K562 (cell line): ENCODE measurements at regions not wholly inside any gene's neighbourhood (a gene's known extent, or its start where the extent isn't known, plus 50 kb on each side); places are given as distances from the start of the nearest gene placed in this dataset.

Experiments
- CAMTA2 ChIP-seq: fragments of 250-450 bp; sonication (Bioruptor Pico); conservative IDR thresholded peaks from 2 replicates; pipeline ENCODE4 v1.5.1; 2022
- CBFA2T3 ChIP-seq: fragments of 450-650 bp; IDR thresholded peaks from 2 replicates; pipeline ENCODE4 v1.6.1; 2017
- DMBX1 ChIP-seq: fragments of 250-450 bp; sonication (Bioruptor Pico); IDR thresholded peaks from 2 replicates; pipeline ENCODE4 v1.8.0; 2022; ENCODE audit warnings: inconsistent platforms, mild to moderate bottlenecking, moderate library complexity, borderline replicate concordance
- EHMT2 ChIP-seq: fragments of 450-650 bp; IDR thresholded peaks from 2 replicates; pipeline ENCODE4 v1.6.1; 2018; ENCODE audit warnings: antibody characterized with exemption
- EP300 ChIP-seq: IDR thresholded peaks from 2 replicates; pipeline ENCODE4 v1.6.1; 2012; ENCODE audit warnings: low read length, improper control_type of control experiment
- EP400 ChIP-seq: fragments of 450-650 bp; IDR thresholded peaks from 2 replicates; pipeline ENCODE4 v1.6.1; 2017; ENCODE audit warnings: antibody characterized with exemption, mild to moderate bottlenecking, moderate library complexity
- FOXA1 ChIP-seq: fragments of 450-650 bp; IDR thresholded peaks from 2 replicates; pipeline ENCODE4 v1.6.1; 2016; ENCODE audit warnings: mild to moderate bottlenecking, borderline replicate concordance
- NONO ChIP-seq, 2 experiments: fragments of 200-400 bp in 1 of 2; fragments of 450-650 bp in 1 of 2; formaldehyde crosslinking in 1 of 2; IDR thresholded peaks; 2 replicates each; pipeline ENCODE4 v1.6.1; 2017; ENCODE audit warnings: low read depth in 2 of 2, mild to moderate bottlenecking in 2 of 2, moderate library complexity in 2 of 2, low read length in 1 of 2
- PML ChIP-seq: IDR thresholded peaks from 2 replicates; pipeline ENCODE4 v1.6.1; 2012; ENCODE audit warnings: low read length, inconsistent platforms
- RBM14 ChIP-seq: fragments of 200-400 bp; formaldehyde crosslinking; IDR thresholded peaks from 2 replicates; pipeline ENCODE4 v1.6.1; 2018; ENCODE audit warnings: low read depth, mild to moderate bottlenecking, low read length, moderate library complexity, borderline replicate concordance; ENCODE audit not compliant: insufficient read depth
- ZNF12 ChIP-seq: sonication (generic); formaldehyde crosslinking; IDR thresholded peaks from 2 replicates; pipeline ENCODE4 v1.4.0; 2020; ENCODE audit warnings: mild to moderate bottlenecking, missing genetic modification reagents
- ZNF165 ChIP-seq: fragments of 250-450 bp; sonication (Bioruptor Pico); IDR thresholded peaks from 2 replicates; pipeline ENCODE4 v1.4.0; 2020; ENCODE audit warnings: borderline replicate concordance
- TF ChIP-seq, protein P1 (sequence below): sonication (generic); formaldehyde crosslinking; IDR thresholded peaks from 2 replicates; pipeline ENCODE4 v1.8.1; 2023; ENCODE audit warnings: mild to moderate bottlenecking, missing genetic modification reagents
- TF ChIP-seq, protein P2 (sequence below): IDR thresholded peaks from 2 replicates; pipeline ENCODE4 v1.6.1; 2016; ENCODE audit warnings: missing genetic modification characterization, missing compliant biosample characterization

- no peak for TF ChIP-seq NONO (IDR thresholded peaks at IDR 0.05; ENCODE audit: low read depth in 2 of 2, low read length in 1 of 2)
- TF ChIP-seq, protein P1, sequence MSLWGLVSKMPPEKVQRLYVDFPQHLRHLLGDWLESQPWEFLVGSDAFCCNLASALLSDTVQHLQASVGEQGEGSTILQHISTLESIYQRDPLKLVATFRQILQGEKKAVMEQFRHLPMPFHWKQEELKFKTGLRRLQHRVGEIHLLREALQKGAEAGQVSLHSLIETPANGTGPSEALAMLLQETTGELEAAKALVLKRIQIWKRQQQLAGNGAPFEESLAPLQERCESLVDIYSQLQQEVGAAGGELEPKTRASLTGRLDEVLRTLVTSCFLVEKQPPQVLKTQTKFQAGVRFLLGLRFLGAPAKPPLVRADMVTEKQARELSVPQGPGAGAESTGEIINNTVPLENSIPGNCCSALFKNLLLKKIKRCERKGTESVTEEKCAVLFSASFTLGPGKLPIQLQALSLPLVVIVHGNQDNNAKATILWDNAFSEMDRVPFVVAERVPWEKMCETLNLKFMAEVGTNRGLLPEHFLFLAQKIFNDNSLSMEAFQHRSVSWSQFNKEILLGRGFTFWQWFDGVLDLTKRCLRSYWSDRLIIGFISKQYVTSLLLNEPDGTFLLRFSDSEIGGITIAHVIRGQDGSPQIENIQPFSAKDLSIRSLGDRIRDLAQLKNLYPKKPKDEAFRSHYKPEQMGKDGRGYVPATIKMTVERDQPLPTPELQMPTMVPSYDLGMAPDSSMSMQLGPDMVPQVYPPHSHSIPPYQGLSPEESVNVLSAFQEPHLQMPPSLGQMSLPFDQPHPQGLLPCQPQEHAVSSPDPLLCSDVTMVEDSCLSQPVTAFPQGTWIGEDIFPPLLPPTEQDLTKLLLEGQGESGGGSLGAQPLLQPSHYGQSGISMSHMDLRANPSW (CRISPR knock-in tag), result no peak
- TF ChIP-seq, protein P2, sequence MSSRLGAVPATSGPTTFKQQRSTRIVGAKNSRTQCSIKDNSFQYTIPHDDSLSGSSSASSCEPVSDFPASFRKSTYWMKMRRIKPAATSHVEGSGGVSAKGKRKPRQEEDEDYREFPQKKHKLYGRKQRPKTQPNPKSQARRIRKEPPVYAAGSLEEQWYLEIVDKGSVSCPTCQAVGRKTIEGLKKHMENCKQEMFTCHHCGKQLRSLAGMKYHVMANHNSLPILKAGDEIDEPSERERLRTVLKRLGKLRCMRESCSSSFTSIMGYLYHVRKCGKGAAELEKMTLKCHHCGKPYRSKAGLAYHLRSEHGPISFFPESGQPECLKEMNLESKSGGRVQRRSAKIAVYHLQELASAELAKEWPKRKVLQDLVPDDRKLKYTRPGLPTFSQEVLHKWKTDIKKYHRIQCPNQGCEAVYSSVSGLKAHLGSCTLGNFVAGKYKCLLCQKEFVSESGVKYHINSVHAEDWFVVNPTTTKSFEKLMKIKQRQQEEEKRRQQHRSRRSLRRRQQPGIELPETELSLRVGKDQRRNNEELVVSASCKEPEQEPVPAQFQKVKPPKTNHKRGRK (tag), result no peak
- TF ChIP-seq CBFA2T3, result no peak
- no peak for TF ChIP-seq EHMT2
- TF ChIP-seq ZNF12 (CRISPR knock-in tag), result no peak
- TF ChIP-seq EP400, result no peak
- no peak for TF ChIP-seq PML
- no peak for TF ChIP-seq ZNF165 (CRISPR knock-in tag)
- no peak for TF ChIP-seq FOXA1
- TF ChIP-seq EP300, result no peak
- no peak for TF ChIP-seq RBM14
- TF ChIP-seq DMBX1 (CRISPR knock-in tag), result no peak
- TF ChIP-seq CAMTA2 (CRISPR knock-in tag), result no peak
These were observed 441.6 kb upstream of the FBXO33 start (continued) for GRCh38 chr14:39873791-39874190.
